Nephron progenitor cell (in vitro differentiated cells): ENCODE measurements at regions not wholly inside any gene's neighbourhood (a gene's known extent, or its start where the extent isn't known, plus 50 kb on each side); places are given as distances from the start of the nearest gene placed in this dataset.

ENCODE experiments used
- DNase-seq: peaks from one replicate; pipeline ENCODE4 v3.0.0; 2021
- H3K27ac Mint-ChIP-seq: 2 replicates; pipeline ENCODE4 v1.8.0; 2021; ENCODE audit warnings: mild to moderate bottlenecking, moderate library complexity, mixed read lengths
- H3K27me3 Mint-ChIP-seq: 2 replicates; pipeline ENCODE4 v1.8.0; 2021; ENCODE audit warnings: mild to moderate bottlenecking, low read depth, mixed read lengths; ENCODE audit not compliant: poor library complexity
- H3K36me3 Mint-ChIP-seq: 2 replicates; pipeline ENCODE4 v1.8.0; 2021; ENCODE audit warnings: low read depth, mixed read lengths
- H3K4me1 Mint-ChIP-seq: 2 replicates; pipeline ENCODE4 v1.8.0; 2021; ENCODE audit warnings: mixed read lengths
- H3K4me3 Mint-ChIP-seq: 2 replicates; pipeline ENCODE4 v1.8.0; 2021; ENCODE audit warnings: mild to moderate bottlenecking, moderate library complexity, mixed read lengths
- H3K9me3 Mint-ChIP-seq: 2 replicates; pipeline ENCODE4 v1.8.0; 2021; ENCODE audit warnings: mild to moderate bottlenecking, moderate library complexity, mixed read lengths
- TF ChIP-seq, protein P1 (sequence below): fragments of 200-600 bp; sonication (generic); IDR thresholded peaks from 2 replicates; pipeline ENCODE4 v1.5.0; 2021; ENCODE audit warnings: antibody characterized with exemption

DNA sequence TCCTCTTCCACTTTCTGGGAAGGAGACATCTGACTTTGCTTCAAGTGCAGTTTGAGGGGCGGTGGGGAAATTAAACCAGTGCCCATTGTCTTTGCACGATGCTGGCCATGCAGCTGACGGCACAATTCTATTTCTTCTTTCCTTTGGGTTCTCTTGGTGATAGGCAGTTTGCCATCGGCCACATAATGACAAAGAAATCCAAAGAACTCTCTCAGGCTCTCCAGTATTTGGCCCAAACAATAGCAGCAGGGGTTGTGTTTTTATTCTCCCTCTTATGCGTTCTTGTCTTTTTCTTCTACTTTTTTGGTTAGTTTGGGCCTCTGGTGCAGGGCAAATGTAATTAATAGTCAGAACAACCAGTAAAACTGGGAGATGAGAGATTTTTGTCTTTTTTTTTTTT lies 147.0 kb downstream of the EMX2 start:
- DNase-seq = no peak
- Mint-ChIP-seq H3K36me3 (no peaks in the 10 kb centered on the region), H3K4me3 (no peak overlapping the region), H3K4me1 (peaks cover 31% of the 10 kb centered on the region), H3K9me3 (no peaks in the 10 kb centered on the region), H3K27me3 (peaks cover 38% of the 10 kb centered on the region), H3K27ac (no peak overlapping the region)
- TF ChIP-seq, protein P1, sequence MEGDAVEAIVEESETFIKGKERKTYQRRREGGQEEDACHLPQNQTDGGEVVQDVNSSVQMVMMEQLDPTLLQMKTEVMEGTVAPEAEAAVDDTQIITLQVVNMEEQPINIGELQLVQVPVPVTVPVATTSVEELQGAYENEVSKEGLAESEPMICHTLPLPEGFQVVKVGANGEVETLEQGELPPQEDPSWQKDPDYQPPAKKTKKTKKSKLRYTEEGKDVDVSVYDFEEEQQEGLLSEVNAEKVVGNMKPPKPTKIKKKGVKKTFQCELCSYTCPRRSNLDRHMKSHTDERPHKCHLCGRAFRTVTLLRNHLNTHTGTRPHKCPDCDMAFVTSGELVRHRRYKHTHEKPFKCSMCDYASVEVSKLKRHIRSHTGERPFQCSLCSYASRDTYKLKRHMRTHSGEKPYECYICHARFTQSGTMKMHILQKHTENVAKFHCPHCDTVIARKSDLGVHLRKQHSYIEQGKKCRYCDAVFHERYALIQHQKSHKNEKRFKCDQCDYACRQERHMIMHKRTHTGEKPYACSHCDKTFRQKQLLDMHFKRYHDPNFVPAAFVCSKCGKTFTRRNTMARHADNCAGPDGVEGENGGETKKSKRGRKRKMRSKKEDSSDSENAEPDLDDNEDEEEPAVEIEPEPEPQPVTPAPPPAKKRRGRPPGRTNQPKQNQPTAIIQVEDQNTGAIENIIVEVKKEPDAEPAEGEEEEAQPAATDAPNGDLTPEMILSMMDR = no peak

DNA sequence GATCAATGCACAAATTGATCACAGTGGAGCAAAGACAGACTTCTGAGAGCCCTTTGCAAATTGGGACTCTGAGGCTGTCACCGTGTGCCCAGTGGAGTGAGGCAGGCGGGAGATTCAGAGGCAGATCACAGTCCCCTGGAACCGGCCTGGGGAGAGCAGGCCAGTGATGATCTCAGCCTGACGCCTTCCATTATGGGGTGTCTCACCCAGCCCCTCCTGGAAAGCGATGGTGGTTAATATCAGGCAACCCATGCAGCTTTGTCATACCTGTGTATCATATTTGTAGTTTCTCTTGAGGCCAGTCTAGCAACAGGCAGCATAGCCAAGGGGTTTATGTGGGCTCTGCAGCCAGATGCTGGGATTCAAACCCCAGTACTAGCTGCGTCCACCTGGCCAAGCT lies 147.8 kb downstream of the EMX2 start:
- Mint-ChIP-seq H3K36me3 (no peaks in the 10 kb centered on the region), H3K27ac (no peak overlapping the region), H3K4me3 (no peak overlapping the region), H3K4me1 (peaks cover 28% of the 10 kb centered on the region), H3K27me3 (peaks cover 34% of the 10 kb centered on the region), H3K9me3 (no peaks in the 10 kb centered on the region)
- DNase-seq = no peak
- TF ChIP-seq, protein P1 = no peak

- Mint-ChIP-seq H3K36me3 (no peaks in the 10 kb centered on the region), H3K27ac (no peak overlapping the region), H3K4me3 (no peak overlapping the region), H3K27me3 (peaks cover 11% of the 10 kb centered on the region), H3K9me3 (no peaks in the 10 kb centered on the region), H3K4me1 (peaks cover 13% of the 10 kb centered on the region)
- no peak for DNase-seq
- TF ChIP-seq, protein P1 = no peak
Observed at GRCh38 chr10:117694190-117694589, 151.6 kb downstream of the EMX2 start.

- Mint-ChIP-seq H3K9me3 (no peaks in the 10 kb centered on the region), H3K27ac (no peak overlapping the region), H3K4me3 (no peak overlapping the region), H3K4me1 (no peaks in the 10 kb centered on the region), H3K36me3 (no peaks in the 10 kb centered on the region), H3K27me3 (peaks cover 12% of the 10 kb centered on the region)
- no peak for DNase-seq
- TF ChIP-seq, protein P1 = no peak
Observed at GRCh38 chr10:117697402-117697801, 154.9 kb downstream of the EMX2 start.

GRCh38 chr10:117698809-117699208 lies 156.3 kb downstream of the EMX2 start:
- Mint-ChIP-seq H3K27ac (no peak overlapping the region), H3K27me3 (peaks cover 12% of the 10 kb centered on the region), H3K4me3 (no peak overlapping the region), H3K4me1 (no peaks in the 10 kb centered on the region), H3K36me3 (no peaks in the 10 kb centered on the region), H3K9me3 (no peaks in the 10 kb centered on the region)
- DNase-seq = no peak
- TF ChIP-seq, protein P1 = no peak

GRCh38 chr10:117699436-117700075 lies 157.0 kb downstream of the EMX2 start:
- H3K27me3 Mint-ChIP-seq = peaks cover 12% of the 10 kb centered on the region
- DNase-seq = no peak
- H3K27ac Mint-ChIP-seq = no peak overlapping the region
- H3K36me3 Mint-ChIP-seq = no peaks in the 10 kb centered on the region
- H3K4me3 Mint-ChIP-seq = no peak overlapping the region
- peaks cover 2% of the 10 kb centered on the region for H3K4me1 Mint-ChIP-seq
- no peaks in the 10 kb centered on the region for H3K9me3 Mint-ChIP-seq
- TF ChIP-seq, protein P1 = no peak
